ENCODE measurements at regions not wholly inside any gene's neighbourhood (a gene's known extent, or its start where the extent isn't known, plus 50 kb on each side); places are given as distances from the start of the nearest gene placed in this dataset.
A peak's percentile ranks its signal among the peaks of the same experiment; 100 is the strongest.

- DNase-seq, result peak; percentile 23
Observed at GRCh38 chr1:58862728-58863385, 79.0 kb upstream of the JUN start.

DNA sequence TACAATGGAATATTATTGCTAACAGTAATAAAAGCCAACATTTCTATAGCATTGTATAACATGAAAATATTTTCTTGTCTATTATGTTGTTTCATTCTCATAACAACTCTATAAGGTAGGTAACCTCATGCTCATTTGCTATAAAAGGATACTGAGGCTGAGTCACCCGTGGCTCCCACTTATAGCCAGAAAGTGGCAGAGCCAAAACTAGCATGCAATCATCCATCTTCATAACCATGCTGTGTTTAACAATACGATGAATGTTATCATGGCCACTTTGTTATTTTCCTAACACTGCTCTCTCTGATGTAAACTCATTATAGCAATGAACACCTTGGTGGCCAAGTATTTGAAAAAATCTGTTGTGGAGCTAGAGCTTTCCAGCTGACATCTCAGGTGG, 80.8 kb upstream of the JUN start:
- no peak for DNase-seq

GRCh38 chr1:58866578-58866977, 82.7 kb upstream of the JUN start:
- DNase-seq, result no peak

- no peak for DNase-seq
Observed at GRCh38 chr1:58869638-58870297, 85.9 kb upstream of the JUN start.

- DNase-seq, result no peak
Observed at GRCh38 chr1:58870298-58870676, 86.4 kb upstream of the JUN start.

DNA sequence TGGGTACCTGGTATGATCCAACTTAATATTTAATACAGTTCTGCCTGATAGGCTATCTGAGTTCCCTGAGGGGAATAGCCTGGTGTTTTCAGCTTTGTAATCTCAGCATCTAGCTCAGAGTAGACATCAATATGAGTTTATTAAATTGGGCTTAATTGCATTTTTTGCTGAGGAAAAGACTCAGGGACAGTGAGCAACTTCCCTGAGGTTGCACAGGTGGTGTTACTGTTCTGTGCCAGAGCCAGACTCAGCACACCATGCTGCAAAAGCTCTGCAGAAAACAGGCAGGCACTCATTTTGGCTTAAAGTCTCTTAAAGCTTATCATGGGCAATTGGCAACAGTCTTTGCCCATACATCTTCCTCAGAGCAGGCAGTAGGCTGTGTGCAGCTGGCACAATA, 90.5 kb upstream of the JUN start:
- no peak for DNase-seq

DNA sequence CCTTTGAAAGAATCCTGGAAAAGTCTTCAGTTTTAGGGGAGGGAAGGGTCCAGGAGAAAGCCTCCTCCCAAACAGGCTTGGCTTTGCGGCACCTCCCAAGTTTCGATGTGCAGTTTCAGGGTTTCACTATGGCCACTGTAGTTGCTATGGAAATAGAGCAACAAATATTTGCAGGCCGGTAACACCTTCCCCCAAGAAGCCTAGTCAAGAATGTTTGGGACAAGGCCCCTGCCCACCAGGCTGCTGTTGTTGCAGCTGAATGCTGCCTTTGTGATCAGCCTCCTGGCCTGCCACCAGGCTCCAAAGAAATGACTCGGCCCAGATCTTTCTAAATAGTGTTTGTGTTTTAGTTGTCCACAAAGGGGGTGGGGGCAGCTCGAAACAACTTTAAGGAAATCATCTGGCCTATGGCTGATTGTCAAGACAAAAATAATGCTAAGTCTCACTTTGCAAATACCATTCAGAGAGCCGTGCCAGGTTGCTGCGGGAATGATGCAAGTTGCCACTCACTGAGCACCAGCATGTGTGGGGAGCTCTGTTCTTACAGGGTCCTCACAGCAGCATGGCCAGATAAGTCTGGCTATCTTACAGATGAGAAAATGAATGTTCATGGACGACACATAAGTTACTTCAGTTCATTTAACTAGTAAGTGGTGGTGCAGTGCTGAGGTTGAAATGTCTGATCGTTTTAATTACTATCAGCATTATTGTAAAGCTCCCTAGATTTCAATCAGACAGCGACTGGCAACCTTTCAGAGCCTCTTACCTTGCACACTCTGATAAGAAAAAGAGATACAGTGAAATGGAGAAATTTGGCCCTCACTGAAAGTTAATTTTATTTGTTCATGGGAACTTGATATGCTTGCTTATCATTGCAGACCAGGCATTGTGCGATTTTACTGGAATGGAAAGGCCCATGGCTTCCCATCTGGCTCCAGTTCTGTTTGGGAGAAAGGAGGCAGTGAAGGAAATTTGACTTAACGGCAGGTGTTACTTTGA, 91.2 kb upstream of the JUN start:
- DNase-seq, result peak; percentile 49

GRCh38 chr1:58879464-58879863, 95.6 kb upstream of the JUN start:
- peak; percentile 45 for DNase-seq

DNA sequence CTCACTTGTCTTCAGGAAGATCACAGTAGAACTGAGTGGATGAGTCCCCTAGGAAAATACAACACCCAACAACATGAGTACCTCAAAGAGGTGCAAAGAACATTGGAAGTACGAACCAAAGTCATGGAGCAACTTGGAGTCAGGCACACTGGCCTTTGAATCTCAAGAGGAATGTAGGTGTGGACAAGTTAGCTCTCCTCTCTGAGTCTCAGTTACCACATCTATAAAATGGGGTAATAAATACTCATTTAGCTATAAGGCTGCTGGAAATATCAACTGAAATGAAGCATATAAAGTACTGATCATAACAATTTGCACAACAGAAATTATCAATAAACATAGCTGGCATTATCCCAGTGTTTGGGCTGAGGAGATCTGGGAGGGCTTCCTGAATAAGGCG, 96.7 kb upstream of the JUN start:
- no peak for DNase-seq

DNA sequence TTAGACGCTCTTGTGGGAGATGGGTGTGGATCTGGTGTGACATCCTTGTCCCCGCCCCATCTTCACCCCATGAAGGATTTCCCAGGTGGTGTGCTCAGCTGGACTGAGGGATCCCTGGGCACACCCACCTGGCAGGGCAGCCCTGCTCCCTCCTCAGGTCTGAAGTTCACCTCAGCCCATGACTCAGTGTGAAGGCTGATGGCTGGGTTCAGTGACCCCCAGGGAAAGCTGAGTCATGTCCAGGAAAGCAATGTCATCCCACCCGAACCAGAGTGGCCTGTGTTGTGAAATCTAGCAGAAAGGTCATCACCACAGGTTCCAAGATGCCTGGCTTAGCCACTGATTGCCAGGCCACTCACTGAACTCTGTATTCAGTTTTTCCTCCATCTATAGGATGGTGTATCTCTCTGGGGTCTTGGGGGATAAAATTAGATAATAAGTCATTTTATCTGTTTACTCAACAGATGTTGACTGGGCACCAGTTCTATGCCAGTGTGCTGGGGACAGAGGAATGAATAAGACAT, 97.7 kb upstream of the JUN start:
- DNase-seq, result peak; percentile 46

- no peak for DNase-seq
Observed at GRCh38 chr1:58882322-58882948, 98.6 kb upstream of the JUN start.

- peak; percentile 97 for DNase-seq
Observed at GRCh38 chr1:58883037-58883887, 99.4 kb upstream of the JUN start.

DNA sequence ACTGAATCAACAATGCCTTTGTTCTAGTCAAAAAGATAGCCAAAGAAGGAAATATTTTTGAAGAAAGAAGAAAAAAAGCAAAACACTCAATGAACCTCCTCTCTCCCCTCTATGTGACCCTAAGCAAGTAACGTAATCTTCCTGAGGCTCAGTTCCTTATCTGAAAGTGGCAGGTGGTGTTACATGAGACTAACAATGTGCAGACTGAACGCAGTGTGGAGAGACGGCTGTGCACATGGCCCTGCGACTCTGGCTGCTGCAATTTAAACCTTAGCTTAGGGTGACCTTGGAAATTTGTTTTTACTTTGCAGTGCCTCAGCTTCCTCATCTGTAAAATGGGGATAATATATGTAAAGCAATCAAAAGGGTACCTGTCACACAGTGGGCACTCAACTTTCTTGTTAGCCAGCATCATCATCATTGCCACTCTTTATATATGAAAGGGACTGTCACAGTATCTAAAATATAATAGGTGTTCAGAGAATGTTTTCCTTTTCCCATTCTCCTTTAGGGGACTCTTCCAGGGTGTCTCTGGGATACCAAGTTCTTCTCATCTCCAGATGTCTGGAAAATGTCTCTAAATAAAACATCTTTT, 100.1 kb upstream of the JUN start:
- no peak for DNase-seq

DNA sequence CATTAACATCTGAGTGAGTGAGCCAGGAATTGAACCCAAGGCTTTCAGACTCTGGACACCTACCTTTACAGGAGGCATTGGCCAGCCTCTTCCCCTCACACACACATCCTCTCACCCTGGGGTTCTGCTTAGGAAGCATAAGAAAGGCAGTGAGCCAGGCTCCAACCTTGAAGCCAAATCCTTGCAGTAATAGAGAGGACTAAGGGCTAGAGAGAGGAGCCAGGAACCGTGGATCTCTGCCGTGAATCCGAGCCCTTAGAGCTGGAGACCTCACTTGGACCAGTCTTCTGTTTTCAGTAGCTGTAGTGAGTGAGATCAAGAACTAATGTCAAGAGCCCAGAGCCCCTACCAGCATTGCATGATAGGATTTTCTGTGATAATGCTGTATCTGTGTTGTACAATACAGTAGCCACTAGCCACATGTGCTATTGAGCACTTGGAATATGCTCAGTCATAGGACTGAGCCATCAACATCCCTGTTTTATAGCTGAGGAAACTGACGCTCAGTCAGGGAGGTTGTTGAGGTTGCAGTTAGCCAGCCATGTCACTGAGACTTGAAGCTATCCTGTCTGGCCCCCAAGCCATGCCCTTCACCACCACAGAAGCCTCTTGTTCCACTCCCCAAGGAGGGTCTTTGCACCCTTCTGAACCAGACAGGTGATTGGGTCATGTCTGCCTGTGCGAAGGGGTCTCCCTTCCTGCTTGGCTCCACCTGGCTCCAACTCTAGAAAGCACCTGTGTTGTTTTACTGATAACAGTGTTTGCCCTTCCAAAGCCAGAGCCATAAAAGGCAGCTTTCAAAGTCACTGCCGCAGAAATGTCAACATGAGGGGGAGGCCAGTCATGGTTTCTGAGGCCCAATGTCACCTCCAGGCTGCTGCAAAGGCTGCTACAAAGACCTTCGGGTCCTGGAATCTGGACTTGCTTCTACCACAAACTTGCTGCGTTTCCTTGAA, 101.1 kb upstream of the JUN start:
- DNase-seq, result no peak

- peak; percentile 46 for DNase-seq
Observed at GRCh38 chr1:58885998-58886397, 102.2 kb upstream of the JUN start.

GRCh38 chr1:58886611-58887010, 102.8 kb upstream of the JUN start:
- peak; percentile 34 for DNase-seq

DNA sequence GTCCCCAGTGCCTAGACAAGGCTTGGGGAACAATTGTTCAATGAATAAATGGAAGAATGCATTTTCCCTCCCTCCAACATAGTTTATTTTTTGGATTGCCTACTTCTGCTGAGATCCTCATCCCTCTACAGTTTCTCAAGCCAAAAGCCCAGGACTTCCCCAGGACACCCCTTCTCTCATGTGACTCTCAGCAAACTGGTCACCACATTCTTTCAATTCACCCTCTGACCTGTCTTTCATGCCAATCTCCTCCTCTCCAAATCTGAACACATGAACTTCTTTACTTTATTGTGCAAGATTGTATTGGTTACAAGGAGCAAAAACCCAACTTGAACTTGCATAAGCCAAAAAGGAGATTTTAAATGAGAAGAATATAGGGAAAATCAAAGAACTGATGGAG, 103.2 kb upstream of the JUN start:
- DNase-seq, result no peak

GRCh38 chr1:58888833-58889232, 105.0 kb upstream of the JUN start:
- no peak for DNase-seq

DNA sequence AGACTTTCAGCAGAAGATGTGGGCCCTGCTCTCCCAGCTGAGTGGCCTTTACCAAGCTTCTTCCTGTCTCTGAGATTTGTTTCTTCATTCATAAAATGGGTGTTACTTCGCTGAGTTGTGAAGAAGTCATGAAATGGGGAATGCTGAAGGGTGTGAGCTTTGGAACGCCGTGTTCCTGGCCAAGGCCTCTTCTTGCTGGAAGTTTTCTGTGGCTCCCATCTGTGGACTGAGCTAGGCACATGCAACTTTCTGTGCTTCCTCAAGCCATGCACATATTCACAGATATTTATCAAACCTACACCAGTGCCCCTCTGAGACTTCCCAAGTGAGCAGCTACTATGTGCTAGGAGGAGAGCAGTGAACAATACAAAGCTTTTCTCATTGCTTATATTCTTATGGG, 106.3 kb upstream of the JUN start:
- no peak for DNase-seq

DNA sequence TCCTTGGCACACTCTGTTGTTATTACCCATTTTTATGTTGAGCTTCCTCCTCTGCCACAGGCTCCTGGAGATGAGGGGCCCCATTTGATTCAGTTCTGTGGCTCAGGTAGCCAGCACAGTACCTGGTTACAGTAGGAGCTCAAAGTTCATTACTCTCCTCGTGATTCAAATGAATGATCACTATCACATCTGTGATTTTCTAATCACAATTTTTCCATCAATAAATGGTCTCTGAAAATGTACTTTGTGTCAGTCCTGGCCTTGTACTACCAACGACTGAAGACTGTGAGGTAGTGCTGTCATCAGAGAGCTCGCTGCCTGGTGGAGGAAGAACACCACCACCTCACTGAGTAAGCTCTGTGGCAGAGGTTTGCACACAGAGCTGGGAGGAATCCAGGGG, 106.8 kb upstream of the JUN start:
- no peak for DNase-seq
